Epithelial cell of esophagus (primary cell): ENCODE measurements at regions not wholly inside any gene's neighbourhood (a gene's known extent, or its start where the extent isn't known, plus 50 kb on each side); places are given as distances from the start of the nearest gene placed in this dataset.
"Not testable (repeated sequence)": the region's sequence is repeated elsewhere in the genome, so short reads cannot be mapped to it uniquely, and the experiment has no call there.

ENCODE experiments used
- DNase-seq: peaks from one replicate; pipeline ENCODE4 v3.0.0; 2010; ENCODE audit warnings: low read depth
- H3K4me3 ChIP-seq: 2 replicates; pipeline ENCODE4 v1.5.1; 2011; ENCODE audit warnings: mild to moderate bottlenecking, low read length, control low read depth
- TF ChIP-seq, protein P1 (sequence below): IDR thresholded peaks from 2 replicates; pipeline ENCODE4 v1.5.1; 2011; ENCODE audit warnings: low read depth, mild to moderate bottlenecking, low read length, control low read depth, inconsistent platforms; ENCODE audit not compliant: insufficient read depth; ENCODE audit errors: missing control alignments

- no peak for DNase-seq
- H3K4me3 ChIP-seq = no peak overlapping the region
- TF ChIP-seq, protein P1, sequence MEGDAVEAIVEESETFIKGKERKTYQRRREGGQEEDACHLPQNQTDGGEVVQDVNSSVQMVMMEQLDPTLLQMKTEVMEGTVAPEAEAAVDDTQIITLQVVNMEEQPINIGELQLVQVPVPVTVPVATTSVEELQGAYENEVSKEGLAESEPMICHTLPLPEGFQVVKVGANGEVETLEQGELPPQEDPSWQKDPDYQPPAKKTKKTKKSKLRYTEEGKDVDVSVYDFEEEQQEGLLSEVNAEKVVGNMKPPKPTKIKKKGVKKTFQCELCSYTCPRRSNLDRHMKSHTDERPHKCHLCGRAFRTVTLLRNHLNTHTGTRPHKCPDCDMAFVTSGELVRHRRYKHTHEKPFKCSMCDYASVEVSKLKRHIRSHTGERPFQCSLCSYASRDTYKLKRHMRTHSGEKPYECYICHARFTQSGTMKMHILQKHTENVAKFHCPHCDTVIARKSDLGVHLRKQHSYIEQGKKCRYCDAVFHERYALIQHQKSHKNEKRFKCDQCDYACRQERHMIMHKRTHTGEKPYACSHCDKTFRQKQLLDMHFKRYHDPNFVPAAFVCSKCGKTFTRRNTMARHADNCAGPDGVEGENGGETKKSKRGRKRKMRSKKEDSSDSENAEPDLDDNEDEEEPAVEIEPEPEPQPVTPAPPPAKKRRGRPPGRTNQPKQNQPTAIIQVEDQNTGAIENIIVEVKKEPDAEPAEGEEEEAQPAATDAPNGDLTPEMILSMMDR = no peak
Observed at GRCh38 chr7:53229202-53229601, 193.8 kb downstream of the POM121L12 start.

DNA sequence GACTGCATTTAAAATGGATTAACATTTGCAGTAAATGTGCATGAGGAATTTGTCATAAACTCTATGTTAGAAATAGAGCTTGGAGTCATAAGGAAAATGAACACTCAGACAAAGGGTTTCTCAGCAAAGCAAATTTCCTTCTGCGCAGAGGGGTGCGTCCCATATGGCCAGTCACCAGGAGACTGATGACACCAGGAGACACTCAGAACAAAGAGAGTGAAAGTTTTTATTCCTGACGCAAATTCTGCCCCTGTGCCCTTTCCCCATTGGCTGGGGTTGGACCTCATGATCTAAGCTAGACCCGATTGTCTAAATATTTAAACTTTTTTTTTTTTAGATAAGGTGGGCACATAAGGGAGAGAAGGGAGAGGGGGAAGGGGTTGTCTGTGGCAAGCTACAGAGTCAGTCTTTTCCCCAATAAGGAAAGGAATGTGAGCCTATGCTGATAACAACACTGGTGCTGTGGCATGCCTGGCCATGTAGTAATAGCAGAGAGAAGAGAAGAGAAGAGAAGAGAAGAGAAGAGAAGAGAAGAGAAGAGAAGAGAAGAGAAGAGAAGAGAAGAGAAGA, 202.0 kb downstream of the POM121L12 start:
- DNase-seq = no peak
- TF ChIP-seq, protein P1 = no peak
- H3K4me3 ChIP-seq = no peak overlapping the region

DNA sequence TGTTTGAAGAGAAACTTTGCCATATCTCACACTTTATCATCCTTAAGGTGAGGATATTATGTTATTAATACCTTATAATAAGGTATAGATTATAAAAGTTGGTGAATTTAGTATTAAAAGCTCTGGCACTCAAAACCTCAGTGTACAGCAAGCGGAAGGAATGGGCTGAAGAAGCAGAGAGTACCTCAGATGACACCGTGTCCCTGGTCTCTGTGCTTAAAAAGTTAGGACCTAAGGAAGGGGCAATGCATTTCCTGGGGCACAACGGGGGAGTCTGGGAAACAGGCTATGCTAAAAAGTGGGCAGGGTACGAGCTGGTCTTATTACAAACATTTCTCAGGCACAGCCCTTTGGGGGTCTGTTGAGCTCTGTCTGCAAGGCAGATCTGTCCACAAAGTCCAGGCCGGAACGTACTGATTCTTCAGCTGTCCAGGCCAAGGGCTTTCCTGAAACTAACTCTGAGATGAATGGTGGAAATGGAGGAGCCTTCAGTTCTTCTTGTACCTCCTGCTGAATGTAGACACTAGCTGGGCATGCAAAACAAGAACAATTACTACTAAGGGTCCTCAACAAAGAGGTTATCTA, 202.7 kb downstream of the POM121L12 start:
- DNase-seq = no peak
- no peak overlapping the region for H3K4me3 ChIP-seq
- TF ChIP-seq, protein P1 = no peak

- H3K4me3 ChIP-seq, DNase-seq: not testable (repeated sequence)
Observed at GRCh38 chr7:53239151-53239550, 203.7 kb downstream of the POM121L12 start.

DNA sequence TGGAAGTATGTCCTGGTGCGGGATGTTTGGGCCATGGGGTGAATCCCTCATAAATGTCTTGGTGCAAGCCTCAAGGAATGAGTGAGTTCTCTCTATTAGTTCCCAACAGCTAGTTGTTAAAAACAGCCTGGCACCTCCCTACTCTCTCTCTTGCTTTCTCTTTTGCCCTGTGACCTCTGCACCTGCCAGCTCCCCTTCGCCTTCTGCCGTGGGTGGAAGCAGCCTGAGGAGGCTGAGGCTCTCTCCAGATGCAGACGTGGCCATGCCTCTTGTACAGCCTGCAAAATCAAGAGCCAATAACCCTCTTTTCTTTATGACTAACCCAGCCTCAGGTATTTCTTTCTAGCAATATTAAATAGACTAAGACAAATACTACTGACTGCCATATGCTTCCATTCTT, 210.3 kb downstream of the POM121L12 start:
- TF ChIP-seq, protein P1 = no peak
- H3K4me3 ChIP-seq = no peak overlapping the region
- no peak for DNase-seq

- H3K4me3 ChIP-seq = no peak overlapping the region
- DNase-seq = no peak
- TF ChIP-seq, protein P1 = no peak
Observed at GRCh38 chr7:53246957-53247356, 211.5 kb downstream of the POM121L12 start.

DNA sequence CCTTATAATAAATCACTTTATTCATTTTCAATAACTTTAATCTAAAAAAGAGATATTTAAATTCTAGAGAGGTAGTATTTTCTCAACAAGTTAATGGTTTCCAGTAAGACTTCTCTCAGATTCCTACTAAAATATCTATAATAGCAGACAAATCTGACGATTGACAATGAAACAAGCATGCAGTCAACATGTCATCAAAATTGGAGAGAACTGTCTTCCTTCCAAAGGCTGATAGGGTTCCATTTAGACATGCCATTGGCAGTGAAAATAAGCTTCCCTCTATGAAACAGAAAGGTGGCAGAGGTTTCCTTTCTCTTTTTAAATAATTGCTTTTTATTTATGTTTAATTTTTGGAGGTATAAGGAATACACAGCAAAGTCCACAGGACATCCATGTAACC, 217.1 kb downstream of the POM121L12 start:
- TF ChIP-seq, protein P1 = no peak
- no peak for DNase-seq
- no peak overlapping the region for H3K4me3 ChIP-seq
